ENCODE measurements at regions not wholly inside any gene's neighbourhood (a gene's known extent, or its start where the extent isn't known, plus 50 kb on each side); places are given as distances from the start of the nearest gene placed in this dataset.

DNA sequence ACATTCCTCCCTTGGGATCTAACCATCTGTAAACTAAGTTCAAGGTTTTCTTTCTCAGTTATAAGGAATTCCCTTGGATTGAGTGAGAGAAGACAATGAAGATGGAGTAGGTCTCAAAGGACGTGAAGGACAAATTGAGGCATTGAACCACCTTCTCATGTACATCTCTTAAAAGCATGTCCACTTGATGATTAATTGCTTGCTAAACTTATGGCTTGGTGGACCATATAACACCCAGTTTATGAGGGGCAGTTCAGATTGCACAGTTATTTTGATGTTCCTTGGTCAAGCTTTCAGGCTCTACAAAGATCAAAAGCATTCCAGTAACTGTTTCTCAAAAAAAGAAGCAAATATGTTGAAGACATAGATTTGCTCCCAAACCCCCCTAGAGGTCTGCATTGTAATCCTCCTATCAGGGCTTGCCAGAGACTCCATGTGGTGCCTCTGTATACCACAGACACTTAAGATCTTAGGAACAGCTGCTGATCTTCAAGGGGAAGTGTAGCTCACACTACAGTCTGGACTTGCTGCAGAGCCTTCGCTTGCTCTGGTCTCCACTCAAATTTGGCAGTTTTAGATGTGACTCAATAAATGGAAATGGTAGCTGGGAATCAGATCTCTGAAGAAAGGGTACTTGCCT, 56.9 kb upstream of the ALDH1A1 start:
- no peak overlapping the region for H3K27ac ChIP-seq (ENCODE audit: low read depth, low read length)
- H3K36me3 ChIP-seq (ENCODE audit: insufficient read depth, low read length): no peaks in the 10 kb centered on the region
- H3K4me3 ChIP-seq (ENCODE audit: low read depth in 1 of 2, low read length in 2 of 2): no peak overlapping the region
- H3K27me3 ChIP-seq (ENCODE audit: control insufficient read depth in 1 of 2, insufficient read depth in 2 of 2, low read length in 2 of 2): no peaks in the 10 kb centered on the region
- H3K4me1 ChIP-seq (ENCODE audit: insufficient read depth, low read length): no peaks in the 10 kb centered on the region
- H3K9ac ChIP-seq (ENCODE audit: low read length): no peak overlapping the region
- no peaks in the 10 kb centered on the region for H3K9me3 ChIP-seq (ENCODE audit: low read length)

DNA sequence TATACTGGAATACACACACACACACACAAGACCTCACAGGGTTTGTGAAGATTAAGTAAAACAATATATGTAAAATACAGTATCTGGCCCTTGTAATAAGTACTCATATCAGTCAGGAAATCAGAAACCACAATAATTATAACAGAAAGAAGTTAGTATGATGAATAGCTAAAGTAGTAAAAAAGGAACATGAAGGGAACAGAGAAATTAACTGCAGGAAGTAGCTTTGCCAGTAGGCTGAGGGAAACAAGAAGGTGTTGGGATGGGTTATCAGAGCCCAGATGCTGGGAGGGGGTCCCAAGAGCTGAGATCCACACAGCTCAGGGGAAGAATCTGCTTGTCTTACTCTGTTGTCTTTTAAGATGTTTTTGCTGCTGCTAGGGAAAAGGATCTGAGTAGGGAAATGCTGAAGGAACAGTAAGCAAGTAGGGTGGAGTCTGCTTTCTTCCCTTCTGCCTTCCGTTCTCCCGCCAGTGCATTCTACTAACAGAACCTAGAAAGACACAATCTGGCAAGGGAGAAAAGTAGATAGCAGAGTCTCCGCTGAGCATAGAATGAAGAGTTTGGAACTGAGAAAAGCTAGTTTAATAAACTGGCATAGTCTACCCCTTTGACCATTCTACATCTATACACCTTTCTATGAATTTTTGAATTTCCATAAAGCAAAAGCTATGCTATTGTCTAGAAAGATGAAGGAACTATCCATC, 55.3 kb upstream of the ALDH1A1 start:
- Histone ChIP-seq H3K4me1 (ENCODE audit: insufficient read depth, low read length) (no peaks in the 10 kb centered on the region), H3K27ac (ENCODE audit: low read depth, low read length) (no peak overlapping the region), H3K36me3 (ENCODE audit: insufficient read depth, low read length) (no peaks in the 10 kb centered on the region), H3K9ac (ENCODE audit: low read length) (no peak overlapping the region), H3K4me3 (ENCODE audit: low read depth in 1 of 2, low read length in 2 of 2) (no peak overlapping the region), H3K27me3 (ENCODE audit: control insufficient read depth in 1 of 2, insufficient read depth in 2 of 2, low read length in 2 of 2) (no peaks in the 10 kb centered on the region), H3K9me3 (ENCODE audit: low read length) (no peaks in the 10 kb centered on the region)

DNA sequence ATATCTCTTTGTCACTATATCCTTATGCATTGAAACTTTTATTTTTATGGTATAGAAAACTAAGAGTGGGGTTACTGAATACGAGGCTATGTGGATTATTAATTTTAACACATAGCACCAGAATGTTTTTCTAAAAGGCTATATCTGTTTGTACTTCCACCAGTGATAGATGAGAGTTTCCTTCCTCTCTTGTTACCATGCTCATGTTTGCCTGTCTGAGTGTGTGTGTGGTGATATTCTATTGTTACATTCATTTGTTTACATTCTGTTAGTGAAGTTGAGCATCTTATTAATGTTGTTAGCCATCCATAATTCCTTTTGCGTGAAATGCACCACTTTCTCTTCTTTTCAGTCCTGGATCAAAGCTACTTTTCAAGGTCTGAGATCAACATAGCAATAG, 54.1 kb upstream of the ALDH1A1 start:
- Histone ChIP-seq H3K9ac (ENCODE audit: low read length) (no peak overlapping the region), H3K36me3 (ENCODE audit: insufficient read depth, low read length) (no peaks in the 10 kb centered on the region), H3K27me3 (ENCODE audit: control insufficient read depth in 1 of 2, insufficient read depth in 2 of 2, low read length in 2 of 2) (no peaks in the 10 kb centered on the region), H3K27ac (ENCODE audit: low read depth, low read length) (no peak overlapping the region), H3K4me1 (ENCODE audit: insufficient read depth, low read length) (no peaks in the 10 kb centered on the region), H3K4me3 (ENCODE audit: low read depth in 1 of 2, low read length in 2 of 2) (no peak overlapping the region), H3K9me3 (ENCODE audit: low read length) (no peaks in the 10 kb centered on the region)
